ENCODE measurements at regions not wholly inside any gene's neighbourhood (a gene's known extent, or its start where the extent isn't known, plus 50 kb on each side); places are given as distances from the start of the nearest gene placed in this dataset.

GRCh38 chr9:104984542-104984941, 56.6 kb upstream of the ABCA1 start:
- Mint-ChIP-seq H3K9me3 (ENCODE audit: low read depth) (no peaks in the 10 kb centered on the region), H3K4me3 (ENCODE audit: low read depth) (no peak overlapping the region), H3K36me3 (ENCODE audit: insufficient read depth) (no peaks in the 10 kb centered on the region), H3K27ac (no peak overlapping the region), H3K4me1 (ENCODE audit: low read depth) (peaks cover 1% of the 10 kb centered on the region), H3K27me3 (no peaks in the 10 kb centered on the region)
- DNase-seq (ENCODE audit: low spot score, unreplicated experiment) = no peak
- no peak for TF ChIP-seq CTCF (IDR thresholded peaks at IDR 0.05; ENCODE audit: unreplicated experiment)

- no peaks in the 10 kb centered on the region for H3K36me3 Mint-ChIP-seq (ENCODE audit: insufficient read depth)
- no peak overlapping the region for H3K4me3 Mint-ChIP-seq (ENCODE audit: low read depth)
- TF ChIP-seq CTCF (IDR thresholded peaks at IDR 0.05; ENCODE audit: unreplicated experiment) = no peak
- no peaks in the 10 kb centered on the region for H3K27me3 Mint-ChIP-seq
- H3K27ac Mint-ChIP-seq = no peak overlapping the region
- DNase-seq (ENCODE audit: low spot score, unreplicated experiment) = no peak
- H3K4me1 Mint-ChIP-seq (ENCODE audit: low read depth) = peaks cover 1% of the 10 kb centered on the region
- H3K9me3 Mint-ChIP-seq (ENCODE audit: low read depth) = no peaks in the 10 kb centered on the region
Observed at GRCh38 chr9:104984948-104985347, 57.0 kb upstream of the ABCA1 start.

- H3K9me3 Mint-ChIP-seq (ENCODE audit: low read depth) = no peaks in the 10 kb centered on the region
- H3K4me3 Mint-ChIP-seq (ENCODE audit: low read depth) = no peak overlapping the region
- peaks cover 7% of the 10 kb centered on the region for H3K27me3 Mint-ChIP-seq
- H3K27ac Mint-ChIP-seq = no peak overlapping the region
- DNase-seq (ENCODE audit: low spot score, unreplicated experiment) = no peak
- TF ChIP-seq CTCF (IDR thresholded peaks at IDR 0.05; ENCODE audit: unreplicated experiment) = no peak
- H3K36me3 Mint-ChIP-seq (ENCODE audit: insufficient read depth) = no peaks in the 10 kb centered on the region
- peaks cover 7% of the 10 kb centered on the region for H3K4me1 Mint-ChIP-seq (ENCODE audit: low read depth)
Observed at GRCh38 chr9:104986096-104986495, 58.1 kb upstream of the ABCA1 start.

- no peak for TF ChIP-seq CTCF (IDR thresholded peaks at IDR 0.05; ENCODE audit: unreplicated experiment)
- Mint-ChIP-seq H3K36me3 (ENCODE audit: insufficient read depth) (no peaks in the 10 kb centered on the region), H3K27ac (no peak overlapping the region), H3K9me3 (ENCODE audit: low read depth) (no peaks in the 10 kb centered on the region), H3K4me3 (ENCODE audit: low read depth) (no peak overlapping the region), H3K27me3 (peaks cover 7% of the 10 kb centered on the region), H3K4me1 (ENCODE audit: low read depth) (peaks cover 19% of the 10 kb centered on the region)
- no peak for DNase-seq (ENCODE audit: low spot score, unreplicated experiment)
Observed at GRCh38 chr9:104987743-104988142, 59.8 kb upstream of the ABCA1 start.

GRCh38 chr9:104988539-104988938, 60.6 kb upstream of the ABCA1 start:
- Mint-ChIP-seq H3K4me3 (ENCODE audit: low read depth) (no peak overlapping the region), H3K9me3 (ENCODE audit: low read depth) (no peaks in the 10 kb centered on the region), H3K27me3 (peaks cover 7% of the 10 kb centered on the region), H3K4me1 (ENCODE audit: low read depth) (peaks cover 27% of the 10 kb centered on the region), H3K36me3 (ENCODE audit: insufficient read depth) (no peaks in the 10 kb centered on the region), H3K27ac (no peak overlapping the region)
- no peak for TF ChIP-seq CTCF (IDR thresholded peaks at IDR 0.05; ENCODE audit: unreplicated experiment)
- no peak for DNase-seq (ENCODE audit: low spot score, unreplicated experiment)
